ENCODE measurements at regions not wholly inside any gene's neighbourhood (a gene's known extent, or its start where the extent isn't known, plus 50 kb on each side); places are given as distances from the start of the nearest gene placed in this dataset.

DNA sequence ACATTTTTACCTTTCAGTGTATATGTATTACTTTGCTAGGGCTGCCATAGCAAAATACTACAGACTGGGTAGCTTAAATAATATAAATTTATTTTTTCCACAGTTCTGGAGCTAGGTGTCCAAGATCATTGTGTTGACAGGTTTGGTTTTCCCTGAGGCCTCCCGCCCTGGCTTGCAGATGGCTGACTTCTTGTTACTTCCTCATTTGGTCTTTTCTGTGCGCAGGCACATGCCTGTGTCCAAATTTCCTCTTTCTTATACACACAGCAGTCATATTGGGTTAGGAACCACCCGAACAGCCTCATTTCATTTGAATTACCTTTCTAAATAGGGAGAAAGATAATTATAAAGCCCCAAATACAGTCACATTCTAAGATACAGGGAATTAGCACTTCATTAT, 521.6 kb upstream of the SORCS1 start:
- no peaks in the 10 kb centered on the region for H3K4me1 ChIP-seq (replicated peaks in 1 of 4; ENCODE audit: control insufficient read depth in 3 of 4, insufficient read depth in 4 of 4, low read length in 3 of 4)
- no peak overlapping the region for H3K14ac ChIP-seq (ENCODE audit: insufficient read length)
- no peak overlapping the region for H2AK5ac ChIP-seq (ENCODE audit: low read depth, low read length)
- ChIA-PET CTCF (ENCODE audit: partially characterized antibody) (no interaction called here), POLR2A (ENCODE audit: partially characterized antibody) (no interaction called here)
- H3K79me2 ChIP-seq (ENCODE audit: control insufficient read depth in 1 of 2, insufficient read depth in 2 of 2, low read length in 2 of 2) = no peaks in the 10 kb centered on the region
- H3K27me3 ChIP-seq (replicated peaks in 1 of 4; ENCODE audit: control insufficient read depth in 3 of 4, extremely low read depth in 1 of 4, insufficient read depth in 3 of 4, low read length in 3 of 4) = peaks cover 0 to 1% (median 0%) of the 10 kb centered on the region in 4 experiments; a peak in 1 of 7 replicates
- H3K23ac ChIP-seq (ENCODE audit: insufficient read length) = no peak overlapping the region
- WGBS, 2 experiments (ENCODE audit: extremely low coverage in 1 of 2, insufficient coverage in 1 of 2, insufficient read length in 1 of 2, insufficient replicate concordance in 2 of 2, low coverage in 1 of 2, low lambda C conversion rate in 2 of 2, missing lambda C conversion rate in 1 of 2) = 95% methylated on average over 3 of the region's 3 CpGs; no CpG with 5 or more reads in 1 of the 2 experiments
- no peak overlapping the region for H3K18ac ChIP-seq (ENCODE audit: extremely low read depth, low read length)
- H3K9ac ChIP-seq (replicated peaks in 1 of 4; ENCODE audit: extremely low read depth in 1 of 4, low read depth in 3 of 4, low read length in 3 of 4) = no peak overlapping the region
- H3K4me2 ChIP-seq (ENCODE audit: insufficient read depth in 1 of 2, low read depth in 2 of 2, low read length in 2 of 2) = no peak overlapping the region
- no peaks in the 10 kb centered on the region; the same call in 1 of the 2 replicates for H3K23me2 ChIP-seq (ENCODE audit: low read depth, low read length)
- DNase-seq (ENCODE audit: low read depth in 1 of 2, low spot score in 2 of 2) (no peak), FAIRE-seq (no peak)
- H3K4ac ChIP-seq (replicated peaks; ENCODE audit: insufficient read length, low read depth, low read length) = no peak overlapping the region
- no peaks in the 10 kb centered on the region for H4K20me1 ChIP-seq (replicated peaks in 1 of 2; ENCODE audit: control insufficient read depth in 1 of 2, insufficient read depth in 2 of 2, low read length in 2 of 2)
- H3K9me3 ChIP-seq (ENCODE audit: insufficient read depth in 2 of 2, low read depth in 1 of 2, low read length in 1 of 2) = no peaks in the 10 kb centered on the region
- no peak overlapping the region for H4K8ac ChIP-seq (ENCODE audit: extremely low read depth, insufficient read depth, low read length)
- no peak overlapping the region for H2BK5ac ChIP-seq (ENCODE audit: low read depth, low read length)
- no peak overlapping the region for H2BK120ac ChIP-seq (replicated peaks; ENCODE audit: low read depth, low read length)
- H3K27ac ChIP-seq (ENCODE audit: low read depth, low read length) = no peak overlapping the region
- H3K79me1 ChIP-seq (ENCODE audit: low read depth, low read length) = no peaks in the 10 kb centered on the region
- H4K5ac ChIP-seq (ENCODE audit: insufficient read length, low read depth, low read length) = no peak overlapping the region
- no peak overlapping the region for H2BK15ac ChIP-seq (ENCODE audit: low read length)
- no peaks in the 10 kb centered on the region for H3K36me3 ChIP-seq (ENCODE audit: control insufficient read depth in 2 of 4, insufficient read depth in 4 of 4, low read length in 3 of 4)
- H2BK12ac ChIP-seq (ENCODE audit: low read depth, low read length) = no peak overlapping the region
- H2AFZ ChIP-seq (ENCODE audit: low read length) = 0 out of 2 replicates have a peak overlapping the region, but pooled peaks have one; percentile 21
- no peak overlapping the region for H3K56ac ChIP-seq (replicated peaks; ENCODE audit: insufficient read length, low read depth, low read length)
- H3K4me3 ChIP-seq (ENCODE audit: extremely low read depth in 1 of 4, insufficient read depth in 2 of 4, low read depth in 3 of 4, low read length in 4 of 4) = no peak overlapping the region
- H2BK20ac ChIP-seq (ENCODE audit: low read length) = no peak overlapping the region
- no peak overlapping the region for H4K91ac ChIP-seq (replicated peaks; ENCODE audit: insufficient read length, low read length)
- no peak for TF ChIP-seq BACH1 (IDR thresholded peaks at IDR 0.05; ENCODE audit: low read length)
- TF ChIP-seq GABPA (IDR thresholded peaks at IDR 0.05; ENCODE audit: borderline replicate concordance, insufficient read depth, low read length) = no peak
- TF ChIP-seq CEBPB (IDR thresholded peaks at IDR 0.05; ENCODE audit: low read depth, low read length) = no peak
- no peak for TF ChIP-seq YY1 (IDR thresholded peaks at IDR 0.05; ENCODE audit: low read depth, low read length)
